Breast epithelium (tissue), 3 donors: ENCODE measurements at regions not wholly inside any gene's neighbourhood (a gene's known extent, or its start where the extent isn't known, plus 50 kb on each side); places are given as distances from the start of the nearest gene placed in this dataset.

Experiments
- POLR2AphosphoS5 ChIP-seq, 3 donors: sonication (generic); formaldehyde crosslinking; IDR thresholded peaks; one replicate each; pipeline ENCODE4 v1.6.1; 2017; ENCODE audit warnings: antibody characterized with exemption in 3 of 3
- TF ChIP-seq, protein P1 (sequence below), 3 donors: fragments of 450-650 bp; IDR thresholded peaks; one replicate each; pipeline ENCODE4 v1.5.1; 2016 to 2017; ENCODE audit warnings: antibody characterized with exemption in 3 of 3, mild to moderate bottlenecking in 3 of 3, moderate library complexity in 3 of 3

DNA sequence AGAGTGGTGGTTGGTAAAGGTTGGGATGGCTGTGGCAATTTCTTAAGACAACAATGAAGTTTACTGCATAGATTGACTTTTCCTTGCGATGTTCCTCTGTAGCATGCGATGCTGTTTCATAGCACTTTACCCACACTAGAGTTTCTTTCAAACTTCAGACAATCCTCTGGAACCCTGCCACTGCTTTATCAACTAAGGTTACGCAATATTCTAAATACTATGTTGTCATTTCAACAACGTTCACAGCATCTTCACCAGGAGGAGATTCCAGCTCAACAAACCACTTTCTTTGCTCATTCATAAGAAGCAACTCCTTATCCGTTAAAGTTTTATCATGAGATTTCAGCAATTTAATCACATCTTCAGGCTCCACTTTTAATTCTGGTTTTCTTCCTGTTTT, 161.2 kb upstream of the NRSN1 start:
- TF ChIP-seq, protein P1, sequence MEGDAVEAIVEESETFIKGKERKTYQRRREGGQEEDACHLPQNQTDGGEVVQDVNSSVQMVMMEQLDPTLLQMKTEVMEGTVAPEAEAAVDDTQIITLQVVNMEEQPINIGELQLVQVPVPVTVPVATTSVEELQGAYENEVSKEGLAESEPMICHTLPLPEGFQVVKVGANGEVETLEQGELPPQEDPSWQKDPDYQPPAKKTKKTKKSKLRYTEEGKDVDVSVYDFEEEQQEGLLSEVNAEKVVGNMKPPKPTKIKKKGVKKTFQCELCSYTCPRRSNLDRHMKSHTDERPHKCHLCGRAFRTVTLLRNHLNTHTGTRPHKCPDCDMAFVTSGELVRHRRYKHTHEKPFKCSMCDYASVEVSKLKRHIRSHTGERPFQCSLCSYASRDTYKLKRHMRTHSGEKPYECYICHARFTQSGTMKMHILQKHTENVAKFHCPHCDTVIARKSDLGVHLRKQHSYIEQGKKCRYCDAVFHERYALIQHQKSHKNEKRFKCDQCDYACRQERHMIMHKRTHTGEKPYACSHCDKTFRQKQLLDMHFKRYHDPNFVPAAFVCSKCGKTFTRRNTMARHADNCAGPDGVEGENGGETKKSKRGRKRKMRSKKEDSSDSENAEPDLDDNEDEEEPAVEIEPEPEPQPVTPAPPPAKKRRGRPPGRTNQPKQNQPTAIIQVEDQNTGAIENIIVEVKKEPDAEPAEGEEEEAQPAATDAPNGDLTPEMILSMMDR (IDR thresholded peaks at IDR 0.05): no peak
- no peak for TF ChIP-seq POLR2AphosphoS5 (IDR thresholded peaks at IDR 0.05)
